Esophagus squamous epithelium (tissue), 4 donors: ENCODE measurements at regions not wholly inside any gene's neighbourhood (a gene's known extent, or its start where the extent isn't known, plus 50 kb on each side); places are given as distances from the start of the nearest gene placed in this dataset.

Experiments used
- POLR2A ChIP-seq, 4 donors: fragments of 450-650 bp; IDR thresholded peaks; one replicate each; pipeline ENCODE4 v1.6.1; 2017; ENCODE audit warnings: antibody characterized with exemption in 4 of 4, mild to moderate bottlenecking in 4 of 4, moderate library complexity in 3 of 4
- TF ChIP-seq, protein P1 (sequence below), 6 experiments: fragments of 450-650 bp in 4 of 6; fragments of 200-600 bp in 2 of 6; sonication (generic) in 2 of 6; IDR thresholded peaks; one replicate each; pipeline ENCODE4 v1.5.1; 2016 to 2019; ENCODE audit warnings: antibody characterized with exemption in 6 of 6, mild to moderate bottlenecking in 4 of 6, moderate library complexity in 4 of 6

DNA sequence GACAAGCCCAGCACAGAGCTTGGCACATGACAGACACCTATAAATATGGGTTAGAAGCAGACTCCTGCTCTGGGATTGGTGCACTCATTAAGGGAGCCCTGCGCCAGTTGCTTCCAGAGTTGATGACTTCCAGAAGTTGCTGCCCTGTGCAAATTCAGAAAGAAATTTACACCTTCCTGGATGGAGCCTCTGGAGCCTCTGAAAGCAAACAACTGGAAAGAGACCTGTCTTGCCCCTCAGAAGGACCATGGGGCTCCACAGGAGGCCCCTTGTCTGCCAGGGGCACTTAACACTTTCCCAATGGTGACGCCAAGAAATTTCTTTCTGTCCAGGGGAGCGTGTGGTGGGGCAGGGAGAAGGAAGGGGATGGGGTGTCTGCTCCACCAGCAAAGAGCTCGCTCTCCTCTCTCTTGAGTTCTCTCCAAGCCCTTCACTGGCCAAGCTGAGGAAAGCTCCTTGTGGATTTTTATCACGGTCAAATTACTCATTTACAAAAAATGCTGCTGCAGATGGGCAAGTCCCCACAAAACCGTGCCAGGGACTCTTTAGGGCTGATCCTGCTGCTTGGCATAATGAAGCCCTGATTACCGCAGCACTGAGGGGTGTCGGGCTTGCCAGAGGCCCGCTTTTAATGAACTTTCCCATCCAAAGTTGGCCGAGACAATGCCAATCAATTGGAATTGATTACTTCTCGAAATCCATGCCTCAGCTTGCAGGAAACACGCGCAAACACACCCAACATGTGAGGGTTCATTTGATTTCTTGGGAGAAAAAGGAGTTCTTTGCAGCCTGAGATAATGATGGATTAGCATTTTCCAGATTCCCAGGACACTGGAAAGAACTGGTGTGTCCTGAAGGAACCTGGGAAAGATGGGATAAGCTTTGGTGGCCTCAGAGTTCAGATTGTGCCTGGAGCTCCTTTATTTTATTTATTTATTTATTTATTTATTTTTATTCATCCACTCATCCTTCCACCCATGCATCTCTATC, 583.6 kb upstream of the CDH5 start:
- TF ChIP-seq, protein P1, sequence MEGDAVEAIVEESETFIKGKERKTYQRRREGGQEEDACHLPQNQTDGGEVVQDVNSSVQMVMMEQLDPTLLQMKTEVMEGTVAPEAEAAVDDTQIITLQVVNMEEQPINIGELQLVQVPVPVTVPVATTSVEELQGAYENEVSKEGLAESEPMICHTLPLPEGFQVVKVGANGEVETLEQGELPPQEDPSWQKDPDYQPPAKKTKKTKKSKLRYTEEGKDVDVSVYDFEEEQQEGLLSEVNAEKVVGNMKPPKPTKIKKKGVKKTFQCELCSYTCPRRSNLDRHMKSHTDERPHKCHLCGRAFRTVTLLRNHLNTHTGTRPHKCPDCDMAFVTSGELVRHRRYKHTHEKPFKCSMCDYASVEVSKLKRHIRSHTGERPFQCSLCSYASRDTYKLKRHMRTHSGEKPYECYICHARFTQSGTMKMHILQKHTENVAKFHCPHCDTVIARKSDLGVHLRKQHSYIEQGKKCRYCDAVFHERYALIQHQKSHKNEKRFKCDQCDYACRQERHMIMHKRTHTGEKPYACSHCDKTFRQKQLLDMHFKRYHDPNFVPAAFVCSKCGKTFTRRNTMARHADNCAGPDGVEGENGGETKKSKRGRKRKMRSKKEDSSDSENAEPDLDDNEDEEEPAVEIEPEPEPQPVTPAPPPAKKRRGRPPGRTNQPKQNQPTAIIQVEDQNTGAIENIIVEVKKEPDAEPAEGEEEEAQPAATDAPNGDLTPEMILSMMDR (IDR thresholded peaks at IDR 0.05), result no peak
- TF ChIP-seq POLR2A (IDR thresholded peaks at IDR 0.05), result no peak
